GM12878 (cell line): ENCODE measurements at regions not wholly inside any gene's neighbourhood (a gene's known extent, or its start where the extent isn't known, plus 50 kb on each side); places are given as distances from the start of the nearest gene placed in this dataset.

Experiments
- ATAC-seq: fragments of 200-7000 bp; cut with Tn5 transposase; 3 replicates; pipeline ENCODE4 v1.9.1; 2020; ENCODE audit warnings: mild to moderate bottlenecking, moderate library complexity
- BruUV-seq: library from RNA; stranded (reverse); fragments of 400-500 nt; replicated peaks from 2 replicates; lab custom pipeline; 2021; lab: Mats Ljungman, UMichigan
- CTCF ChIA-PET: fragments of 300-600 bp; sonication (Branson Sonifier 250); formaldehyde crosslinking; extraction: SDS; loops from one replicate; lab custom pipeline; 2021; ENCODE audit warnings: inconsistent platforms; lab: Yijun Ruan, JAX
- POLR2A ChIA-PET: fragments of 350-600 bp; formaldehyde crosslinking; extraction: SDS; loops from one replicate; lab custom pipeline; 2021; ENCODE audit warnings: inconsistent platforms; lab: Charles Lee
- RAD21 ChIA-PET: fragments of 300-600 bp; sonication (Branson Sonifier 250); formaldehyde crosslinking; loops from one replicate; lab custom pipeline; 2023; ENCODE audit warnings: antibody characterized with exemption; ENCODE audit not compliant: unreplicated experiment; lab: Charles Lee
- SMC1A ChIA-PET: fragments of 300-600 bp; sonication (Branson Sonifier 250); formaldehyde crosslinking; loops from one replicate; lab custom pipeline; 2023; ENCODE audit not compliant: unreplicated experiment, uncharacterized antibody; lab: Charles Lee
- DNase-seq: peaks from one replicate; pipeline ENCODE4 v3.0.0-alpha.2; 2011; ENCODE audit warnings: low read depth, low spot score
- FAIRE-seq: peaks from 3 replicates; lab custom pipeline; 2011; peaks lifted over from hg19 to GRCh38; lab: Jason Lieb, UNC
- H2AFZ ChIP-seq: 2 replicates; pipeline ENCODE4 v1.6.0; 2011; ENCODE audit warnings: low read depth, low read length, control low read depth; ENCODE audit not compliant: control insufficient read depth
- H3K27ac ChIP-seq: 2 replicates; pipeline ENCODE4 v1.5.1; 2011; ENCODE audit warnings: control low read depth; ENCODE audit not compliant: control insufficient read depth, insufficient read depth
- H3K27me3 ChIP-seq, 2 experiments: replicated peaks in 1 of 2; 2 replicates each; pipeline versions ENCODE4 v1.6.0 to v1.6.1; 2011; ENCODE audit warnings: low read length in 1 of 2; ENCODE audit not compliant: control insufficient read depth in 2 of 2, insufficient read depth in 2 of 2
- H3K36me3 ChIP-seq, 2 experiments: 2 replicates each; pipeline ENCODE4 v1.5.1; 2011; ENCODE audit warnings: low read length in 1 of 2; ENCODE audit not compliant: control insufficient read depth in 2 of 2, insufficient read depth in 2 of 2
- H3K4me1 ChIP-seq: 2 replicates; pipeline ENCODE4 v1.6.1; 2011; ENCODE audit warnings: mild to moderate bottlenecking, low read length, moderate library complexity, mixed read lengths; ENCODE audit not compliant: control insufficient read depth, insufficient read depth
- H3K4me2 ChIP-seq: 2 replicates; pipeline ENCODE4 v1.6.0; 2011; ENCODE audit warnings: control low read depth; ENCODE audit not compliant: control insufficient read depth, insufficient read depth
- H3K4me3 ChIP-seq: fragments of 200-600 bp; sonication (generic); 2 replicates; pipeline ENCODE4 v1.5.1; 2016
- H3K79me2 ChIP-seq: 2 replicates; pipeline ENCODE4 v1.6.0; 2011; ENCODE audit warnings: low read length; ENCODE audit not compliant: control insufficient read depth, insufficient read depth
- H3K9ac ChIP-seq: 2 replicates; pipeline ENCODE4 v1.8.0; 2011; ENCODE audit warnings: low read length, control low read depth, mixed read lengths; ENCODE audit not compliant: control insufficient read depth, insufficient read depth
- H3K9me3 ChIP-seq: replicated peaks from 3 replicates; pipeline ENCODE4 v1.5.1; 2011; ENCODE audit warnings: mild to moderate bottlenecking, low read length; ENCODE audit not compliant: control insufficient read depth, insufficient read depth
- H4K20me1 ChIP-seq: 2 replicates; pipeline ENCODE4 v1.6.0; 2011; ENCODE audit not compliant: control insufficient read depth, insufficient read depth
- FOXK2 ChIP-seq: fragments of 450-650 bp; IDR thresholded peaks from 2 replicates; pipeline ENCODE4 v1.6.1; 2017; ENCODE audit warnings: mild to moderate bottlenecking, moderate library complexity
- HCFC1 ChIP-seq: fragments of 150-350 bp; IDR thresholded peaks from 2 replicates; pipeline ENCODE4 v1.6.1; 2014; ENCODE audit warnings: low read length
- IKZF2 ChIP-seq, 2 experiments: fragments of 450-650 bp; IDR thresholded peaks; 2 replicates each; pipeline ENCODE4 v1.6.1; 2017; ENCODE audit warnings: mild to moderate bottlenecking in 2 of 2, moderate library complexity in 2 of 2
- MEF2B ChIP-seq: fragments of 450-650 bp; IDR thresholded peaks from 2 replicates; pipeline ENCODE4 v1.6.1; 2018; ENCODE audit warnings: mild to moderate bottlenecking, moderate library complexity; ENCODE audit not compliant: partially characterized antibody, poor library complexity, severe bottlenecking
- NR2C1 ChIP-seq: fragments of 450-650 bp; IDR thresholded peaks from 2 replicates; pipeline ENCODE4 v1.6.1; 2017; ENCODE audit warnings: antibody characterized with exemption, mild to moderate bottlenecking, moderate library complexity
- PAX5 ChIP-seq: IDR thresholded peaks from 2 replicates; pipeline ENCODE4 v1.6.1; 2011; ENCODE audit warnings: low read depth, low read length, borderline replicate concordance
- SMAD5 ChIP-seq: IDR thresholded peaks from 2 replicates; pipeline ENCODE4 v1.6.1; 2016; ENCODE audit warnings: antibody characterized with exemption, low read depth
- SUPT20H ChIP-seq: IDR thresholded peaks from 2 replicates; pipeline ENCODE4 v1.6.1; 2011; ENCODE audit warnings: low read depth, mild to moderate bottlenecking, low read length, moderate library complexity, borderline replicate concordance; ENCODE audit not compliant: control insufficient read depth
- ZNF217 ChIP-seq: fragments of 450-650 bp; IDR thresholded peaks from 2 replicates; pipeline ENCODE4 v1.6.1; 2017; ENCODE audit warnings: antibody characterized with exemption, mild to moderate bottlenecking
- WGBS: methylation state at CpG from one replicate; pipeline ENCODE4 v1.1.6; 2016; ENCODE audit warnings: low lambda C conversion rate; ENCODE audit not compliant: insufficient replicate concordance, insufficient coverage; ENCODE audit errors: missing lambda C conversion rate; 5-methylcytosine and 5-hydroxymethylcytosine counted together
- in situ Hi-C: fragments of 300-500 bp; cut with MboI; formaldehyde crosslinking; loops from 9 replicates; pipeline ENCODE4 v1.14.3; 2018; ENCODE audit warnings: mixed read lengths
- intact Hi-C: fragments of 100-400 bp; cut with micrococcal nuclease; formaldehyde crosslinking; loops from one replicate; pipeline ENCODE4 v1.14.2; 2022; ENCODE audit not compliant: unreplicated experiment

GRCh38 chr2:226187616-226188015 is 612.0 kb downstream of the IRS1 start:
- no peaks in the 10 kb centered on the region for H3K27me3 ChIP-seq
- no peaks in the 10 kb centered on the region for H3K9me3 ChIP-seq
- no peak for FAIRE-seq
- DNase-seq, result no peak
- ChIA-PET CTCF (interaction anchor here (0.9 kb wide), 1 partner anchor 615 kb away, joined by 3 read pairs; no protein-coding TSS in a partner anchor), POLR2A (no interaction called here), SMC1A (no interaction called here)
- no peak overlapping the region for H3K27ac ChIP-seq
- H3K79me2 ChIP-seq, result no peaks in the 10 kb centered on the region
- no peak overlapping the region for H3K9ac ChIP-seq
- no peak for ATAC-seq
- 0% methylated on average over 2 of the region's 2 CpGs for WGBS
- intact Hi-C loops (no loop called here), in situ Hi-C loops (no loop called here)
- H3K36me3 ChIP-seq, result no peaks in the 10 kb centered on the region
- no peak overlapping the region for H2AFZ ChIP-seq
- H3K4me3 ChIP-seq, result no peak overlapping the region
- no TSS peak for BruUV-seq
- no peak for TF ChIP-seq MEF2B
- no peak for TF ChIP-seq NR2C1
- TF ChIP-seq PAX5, result no peak
- TF ChIP-seq FOXK2, result no peak
- TF ChIP-seq ZNF217, result no peak
- no peak for TF ChIP-seq SUPT20H
- no peak for TF ChIP-seq SMAD5
- no peak for TF ChIP-seq IKZF2 (IDR thresholded peaks at IDR 0.05)
- TF ChIP-seq HCFC1, result no peak
- TF ChIP-seq, all 136 proteins: peak for 0
- Histone ChIP-seq H3K4me1 (no peaks in the 10 kb centered on the region), H3K4me2 (no peak overlapping the region), H4K20me1 (no peaks in the 10 kb centered on the region)
- RAD21 ChIA-PET, result no interaction called here

GRCh38 chr2:226187156-226187555 is 612.5 kb downstream of the IRS1 start:
- ChIA-PET CTCF (interaction anchor here (0.9 kb wide), 1 partner anchor 616 kb away, joined by 3 read pairs; no protein-coding TSS in a partner anchor), SMC1A (no interaction called here), POLR2A (no interaction called here), RAD21 (no interaction called here)
- H3K27me3 ChIP-seq, result no peaks in the 10 kb centered on the region
- no peaks in the 10 kb centered on the region for H3K79me2 ChIP-seq
- no peaks in the 10 kb centered on the region for H4K20me1 ChIP-seq
- H3K4me1 ChIP-seq, result no peaks in the 10 kb centered on the region
- BruUV-seq, result no TSS peak
- intact Hi-C loops (no loop called here), in situ Hi-C loops (no loop called here)
- H2AFZ ChIP-seq, result no peak overlapping the region
- no peak overlapping the region for H3K4me3 ChIP-seq
- FAIRE-seq, result no peak
- no peaks in the 10 kb centered on the region for H3K9me3 ChIP-seq
- H3K36me3 ChIP-seq, result no peaks in the 10 kb centered on the region
- no peak for DNase-seq
- ATAC-seq, result no peak
- no peak overlapping the region for H3K27ac ChIP-seq
- no peak overlapping the region for H3K9ac ChIP-seq
- no peak for TF ChIP-seq IKZF2 (IDR thresholded peaks at IDR 0.05)
- no peak overlapping the region for H3K4me2 ChIP-seq
- 38% methylated on average over 2 of the region's 2 CpGs for WGBS
